Activated naive CD8-positive, alpha-beta T cell treated with anti-CD3 and anti-CD28 coated beads, Interleukin-2, amount 10 ng/mL, durations not matched to agents 7 days and 5 days (primary cell): ENCODE measurements at regions not wholly inside any gene's neighbourhood (a gene's known extent, or its start where the extent isn't known, plus 50 kb on each side); places are given as distances from the start of the nearest gene placed in this dataset.

Experiments used
- ATAC-seq: fragments of 150-1000 bp; cut with Tn5 transposase; one replicate; pipeline ENCODE4 v1.10.0; 2021; ENCODE audit warnings: low read depth, moderate library complexity
- POLR2A ChIA-PET: fragments of 350-600 bp; sonication (Branson Sonifier 250); formaldehyde crosslinking; loops from one replicate; lab custom pipeline; 2021; ENCODE audit warnings: antibody characterized with exemption; lab: Charles Lee
- DNase-seq: peaks from one replicate; pipeline ENCODE4 v3.0.0; 2021
- H3K27ac Mint-ChIP-seq: one replicate; pipeline ENCODE4 v1.8.0; 2022; ENCODE audit warnings: mild to moderate bottlenecking, mixed read lengths
- H3K27me3 Mint-ChIP-seq: one replicate; pipeline ENCODE4 v1.8.0; 2022; ENCODE audit warnings: mild to moderate bottlenecking, moderate library complexity, mixed read lengths
- H3K36me3 Mint-ChIP-seq: one replicate; pipeline ENCODE4 v1.8.0; 2021; ENCODE audit warnings: mild to moderate bottlenecking, mixed read lengths
- H3K4me1 Mint-ChIP-seq: one replicate; pipeline ENCODE4 v1.8.0; 2021; ENCODE audit warnings: mixed read lengths
- H3K4me3 Mint-ChIP-seq: one replicate; pipeline ENCODE4 v1.8.0; 2022; ENCODE audit warnings: mild to moderate bottlenecking, moderate library complexity, mixed read lengths
- H3K9me3 Mint-ChIP-seq: one replicate; pipeline ENCODE4 v1.8.0; 2021; ENCODE audit warnings: mixed read lengths

GRCh38 chr3:135310317-135310716 is 515.3 kb downstream of the EPHB1 start:
- H3K4me1 Mint-ChIP-seq: no peaks in the 10 kb centered on the region
- POLR2A ChIA-PET: no interaction called here
- no peak overlapping the region for H3K4me3 Mint-ChIP-seq
- ATAC-seq: no peak
- H3K27ac Mint-ChIP-seq: no peak overlapping the region
- H3K27me3 Mint-ChIP-seq: no peaks in the 10 kb centered on the region
- DNase-seq: no peak
- no peaks in the 10 kb centered on the region for H3K9me3 Mint-ChIP-seq
- no peaks in the 10 kb centered on the region for H3K36me3 Mint-ChIP-seq

- Mint-ChIP-seq H3K4me3 (no peak overlapping the region), H3K9me3 (no peaks in the 10 kb centered on the region), H3K36me3 (no peaks in the 10 kb centered on the region), H3K4me1 (no peaks in the 10 kb centered on the region), H3K27ac (no peak overlapping the region), H3K27me3 (no peaks in the 10 kb centered on the region)
- ATAC-seq (no peak), DNase-seq (no peak)
- POLR2A ChIA-PET: no interaction called here
Observed at GRCh38 chr3:135311699-135312098, 516.6 kb downstream of the EPHB1 start.

GRCh38 chr3:135314237-135314636 is 519.2 kb downstream of the EPHB1 start:
- DNase-seq: no peak
- no peak overlapping the region for H3K4me3 Mint-ChIP-seq
- ATAC-seq: no peak

GRCh38 chr3:135324301-135324700 is 529.2 kb downstream of the EPHB1 start:
- POLR2A ChIA-PET: no interaction called here
- H3K4me1 Mint-ChIP-seq: no peaks in the 10 kb centered on the region
- no peak overlapping the region for H3K4me3 Mint-ChIP-seq
- H3K36me3 Mint-ChIP-seq: no peaks in the 10 kb centered on the region
- H3K27ac Mint-ChIP-seq: no peak overlapping the region
- no peak for ATAC-seq
- DNase-seq: no peak
- H3K27me3 Mint-ChIP-seq: no peaks in the 10 kb centered on the region
- no peaks in the 10 kb centered on the region for H3K9me3 Mint-ChIP-seq

More at GRCh38 chr3:135314237-135314636, 519.2 kb downstream of the EPHB1 start:
- POLR2A ChIA-PET: no interaction called here
- no peaks in the 10 kb centered on the region for H3K27me3 Mint-ChIP-seq
- H3K9me3 Mint-ChIP-seq: no peaks in the 10 kb centered on the region
- H3K36me3 Mint-ChIP-seq: no peaks in the 10 kb centered on the region
- no peak overlapping the region for H3K27ac Mint-ChIP-seq
- no peaks in the 10 kb centered on the region for H3K4me1 Mint-ChIP-seq

GRCh38 chr3:135325096-135325495 is 530.0 kb downstream of the EPHB1 start:
- H3K4me1 Mint-ChIP-seq: no peaks in the 10 kb centered on the region
- no peak for DNase-seq
- no peaks in the 10 kb centered on the region for H3K27me3 Mint-ChIP-seq
- H3K9me3 Mint-ChIP-seq: no peaks in the 10 kb centered on the region
- POLR2A ChIA-PET: no interaction called here
- no peak overlapping the region for H3K27ac Mint-ChIP-seq
- no peak for ATAC-seq
- no peak overlapping the region for H3K4me3 Mint-ChIP-seq
- no peaks in the 10 kb centered on the region for H3K36me3 Mint-ChIP-seq

- H3K4me3 Mint-ChIP-seq: no peak overlapping the region
- H3K36me3 Mint-ChIP-seq: no peaks in the 10 kb centered on the region
- H3K4me1 Mint-ChIP-seq: no peaks in the 10 kb centered on the region
- no peak for ATAC-seq
- POLR2A ChIA-PET: no interaction called here
- DNase-seq: no peak
- H3K27me3 Mint-ChIP-seq: no peaks in the 10 kb centered on the region
- no peak overlapping the region for H3K27ac Mint-ChIP-seq
- H3K9me3 Mint-ChIP-seq: no peaks in the 10 kb centered on the region
Observed at GRCh38 chr3:135325726-135326235, 530.7 kb downstream of the EPHB1 start.

GRCh38 chr3:135326851-135327250 is 531.8 kb downstream of the EPHB1 start:
- POLR2A ChIA-PET: no interaction called here
- Mint-ChIP-seq H3K27me3 (no peaks in the 10 kb centered on the region), H3K4me1 (no peaks in the 10 kb centered on the region), H3K4me3 (no peak overlapping the region), H3K27ac (no peak overlapping the region), H3K36me3 (no peaks in the 10 kb centered on the region), H3K9me3 (peaks cover 2% of the 10 kb centered on the region)
- DNase-seq: no peak
- ATAC-seq: no peak

GRCh38 chr3:135328036-135328435 is 533.0 kb downstream of the EPHB1 start:
- ATAC-seq (no peak), DNase-seq (no peak)
- H3K9me3 Mint-ChIP-seq: peaks cover 4% of the 10 kb centered on the region
- POLR2A ChIA-PET: no interaction called here
- no peaks in the 10 kb centered on the region for H3K36me3 Mint-ChIP-seq
- H3K4me1 Mint-ChIP-seq: no peaks in the 10 kb centered on the region
- no peaks in the 10 kb centered on the region for H3K27me3 Mint-ChIP-seq
- H3K27ac Mint-ChIP-seq: no peak overlapping the region
- H3K4me3 Mint-ChIP-seq: no peak overlapping the region

- Mint-ChIP-seq H3K9me3 (peaks cover 4% of the 10 kb centered on the region), H3K27me3 (no peaks in the 10 kb centered on the region), H3K36me3 (no peaks in the 10 kb centered on the region), H3K4me1 (no peaks in the 10 kb centered on the region), H3K27ac (no peak overlapping the region), H3K4me3 (no peak overlapping the region)
- DNase-seq: no peak
- POLR2A ChIA-PET: no interaction called here
- no peak for ATAC-seq
Observed at GRCh38 chr3:135329479-135329878, 534.4 kb downstream of the EPHB1 start.

GRCh38 chr3:135337192-135337591 is 542.1 kb downstream of the EPHB1 start:
- Mint-ChIP-seq H3K4me1 (no peaks in the 10 kb centered on the region), H3K27ac (no peak overlapping the region), H3K36me3 (no peaks in the 10 kb centered on the region), H3K9me3 (peaks cover 4% of the 10 kb centered on the region), H3K27me3 (no peaks in the 10 kb centered on the region), H3K4me3 (no peak overlapping the region)
- DNase-seq (no peak), ATAC-seq (no peak)
- POLR2A ChIA-PET: no interaction called here

- Mint-ChIP-seq H3K9me3 (peaks cover 3% of the 10 kb centered on the region), H3K36me3 (no peaks in the 10 kb centered on the region), H3K4me3 (no peak overlapping the region), H3K27me3 (no peaks in the 10 kb centered on the region), H3K27ac (no peak overlapping the region), H3K4me1 (no peaks in the 10 kb centered on the region)
- POLR2A ChIA-PET: no interaction called here
- no peak for DNase-seq
- ATAC-seq: no peak
Observed at GRCh38 chr3:135348690-135349089, 553.6 kb downstream of the EPHB1 start.

GRCh38 chr3:135349254-135349948 is 554.3 kb downstream of the EPHB1 start:
- Mint-ChIP-seq H3K9me3 (peaks cover 3% of the 10 kb centered on the region), H3K4me1 (no peaks in the 10 kb centered on the region)
- DNase-seq: no peak

GRCh38 chr3:135352213-135352612 is 557.2 kb downstream of the EPHB1 start:
- ATAC-seq: no peak
- no peak overlapping the region for H3K27ac Mint-ChIP-seq
- no peaks in the 10 kb centered on the region for H3K36me3 Mint-ChIP-seq
- H3K9me3 Mint-ChIP-seq: peaks cover 3% of the 10 kb centered on the region
- DNase-seq: no peak
- peaks cover 2% of the 10 kb centered on the region for H3K27me3 Mint-ChIP-seq
- POLR2A ChIA-PET: no interaction called here
- no peak overlapping the region for H3K4me3 Mint-ChIP-seq
- H3K4me1 Mint-ChIP-seq: no peaks in the 10 kb centered on the region

More at GRCh38 chr3:135349254-135349948, 554.3 kb downstream of the EPHB1 start:
- ATAC-seq: no peak
- H3K27me3 Mint-ChIP-seq: no peaks in the 10 kb centered on the region
- H3K36me3 Mint-ChIP-seq: no peaks in the 10 kb centered on the region
- POLR2A ChIA-PET: no interaction called here
- H3K4me3 Mint-ChIP-seq: no peak overlapping the region
- H3K27ac Mint-ChIP-seq: no peak overlapping the region

- POLR2A ChIA-PET: no interaction called here
- Mint-ChIP-seq H3K27me3 (no peaks in the 10 kb centered on the region), H3K4me1 (no peaks in the 10 kb centered on the region), H3K4me3 (no peak overlapping the region), H3K36me3 (no peaks in the 10 kb centered on the region), H3K9me3 (peaks cover 2% of the 10 kb centered on the region), H3K27ac (no peak overlapping the region)
- ATAC-seq (no peak), DNase-seq (no peak)
Observed at GRCh38 chr3:135362889-135363288, 567.8 kb downstream of the EPHB1 start.
